ENCODE measurements at regions not wholly inside any gene's neighbourhood (a gene's known extent, or its start where the extent isn't known, plus 50 kb on each side); places are given as distances from the start of the nearest gene placed in this dataset.

- no peak for TF ChIP-seq POLR2A (IDR thresholded peaks at IDR 0.05; ENCODE audit: borderline replicate concordance, extremely low read depth, insufficient read depth, insufficient read length)
- no peak for TF ChIP-seq RAD21 (IDR thresholded peaks at IDR 0.05; ENCODE audit: low read depth)
- no peak for TF ChIP-seq CEBPB (IDR thresholded peaks at IDR 0.05; ENCODE audit: low read depth)
- no peak for TF ChIP-seq CTCF (IDR thresholded peaks at IDR 0.05 in 2 of 3, conservative IDR thresholded peaks at IDR 0.05 in 1 of 3; ENCODE audit: borderline replicate concordance in 1 of 3, insufficient read depth in 1 of 3, low read depth in 2 of 3, low read length in 2 of 3)
- no peak for TF ChIP-seq ZNF274 (IDR thresholded peaks at IDR 0.05; ENCODE audit: low read depth, low read length)
- TF ChIP-seq YY1 (IDR thresholded peaks at IDR 0.05; ENCODE audit: extremely low read depth, insufficient replicate concordance, low read depth, low read length): no peak
- no peak for TF ChIP-seq TCF7L2 (IDR thresholded peaks at IDR 0.05; ENCODE audit: borderline replicate concordance, extremely low read depth, insufficient read depth, insufficient read length)
- no peak for TF ChIP-seq EZH2phosphoT487 (IDR thresholded peaks at IDR 0.05; ENCODE audit: borderline replicate concordance)
- no peak for TF ChIP-seq SP1 (IDR thresholded peaks at IDR 0.05; ENCODE audit: low read depth)
- no peak for TF ChIP-seq REST (IDR thresholded peaks at IDR 0.05; ENCODE audit: low read depth)
- TF ChIP-seq ZFX (IDR thresholded peaks at IDR 0.05): no peak
- no peak for TF ChIP-seq ATF3 (IDR thresholded peaks at IDR 0.05)
Measured at GRCh38 chr12:60487284-60487683, 891.5 kb downstream of the SLC16A7 start.
